Activated B cell treated with CpG ODN at 0.5 μM for 24 hours (primary cell): ENCODE measurements at regions not wholly inside any gene's neighbourhood (a gene's known extent, or its start where the extent isn't known, plus 50 kb on each side); places are given as distances from the start of the nearest gene placed in this dataset.

Experiments used
- ATAC-seq: fragments of 200-7000 bp; cut with Tn5 transposase; one replicate; pipeline ENCODE4 v1.10.0; 2021; ENCODE audit warnings: low read depth, mild to moderate bottlenecking, moderate library complexity
- CTCF ChIA-PET: fragments of 350-600 bp; sonication (Branson Sonifier 250); formaldehyde crosslinking; loops from one replicate; lab custom pipeline; 2021; ENCODE audit warnings: antibody characterized with exemption; lab: Charles Lee
- POLR2A ChIA-PET: fragments of 350-600 bp; sonication (Branson Sonifier 250); formaldehyde crosslinking; loops from one replicate; lab custom pipeline; 2021; ENCODE audit warnings: antibody characterized with exemption; lab: Charles Lee
- DNase-seq: peaks from one replicate; pipeline ENCODE4 v3.0.0; 2022
- H3K27ac Mint-ChIP-seq: one replicate; pipeline ENCODE4 v1.8.0; 2020; ENCODE audit warnings: mixed read lengths
- H3K27me3 Mint-ChIP-seq: one replicate; pipeline ENCODE4 v1.8.0; 2021; ENCODE audit warnings: mixed read lengths
- H3K36me3 Mint-ChIP-seq: one replicate; pipeline ENCODE4 v1.8.0; 2021; ENCODE audit warnings: low read depth, mixed read lengths
- H3K4me1 Mint-ChIP-seq: one replicate; pipeline ENCODE4 v1.8.0; 2021; ENCODE audit warnings: mixed read lengths
- H3K4me3 Mint-ChIP-seq: one replicate; pipeline ENCODE4 v1.8.0; 2020; ENCODE audit warnings: mild to moderate bottlenecking, mixed read lengths
- H3K9me3 Mint-ChIP-seq: one replicate; pipeline ENCODE4 v1.8.0; 2020; ENCODE audit warnings: mixed read lengths
- CTCF ChIP-seq: fragments of 200-600 bp; IDR thresholded peaks from one replicate; pipeline ENCODE4 v1.8.0; 2022; ENCODE audit warnings: antibody characterized with exemption, mild to moderate bottlenecking
- intact Hi-C: fragments of 100-400 bp; cut with micrococcal nuclease; formaldehyde crosslinking; loops from one replicate; pipeline ENCODE4 v1.15.1; 2024

GRCh38 chr10:96772196-96772595 is 51.9 kb upstream of the PIK3AP1 start:
- peaks cover 5% of the 10 kb centered on the region for H3K4me1 Mint-ChIP-seq
- H3K27me3 Mint-ChIP-seq, result no peaks in the 10 kb centered on the region
- peaks cover 6% of the 10 kb centered on the region for H3K9me3 Mint-ChIP-seq
- no peak for TF ChIP-seq CTCF
- DNase-seq, result no peak
- no peak overlapping the region for H3K27ac Mint-ChIP-seq
- ChIA-PET CTCF (interaction anchor here (0.9 kb wide), 1 partner anchor 55 kb away, joined by 3 read pairs; no protein-coding TSS in a partner anchor), POLR2A (no interaction called here)
- no peak for ATAC-seq
- intact Hi-C loops, result no loop called here
- no peak overlapping the region for H3K4me3 Mint-ChIP-seq
- no peaks in the 10 kb centered on the region for H3K36me3 Mint-ChIP-seq

GRCh38 chr10:96770987-96771386 is 50.7 kb upstream of the PIK3AP1 start:
- peaks cover 11% of the 10 kb centered on the region for H3K4me1 Mint-ChIP-seq
- no peak for DNase-seq
- H3K27ac Mint-ChIP-seq, result no peak overlapping the region
- intact Hi-C loops, result no loop called here
- POLR2A ChIA-PET, result interaction anchor here (1.1 kb wide), 1 partner anchor 18 kb away, joined by 4 read pairs; no protein-coding TSS in a partner anchor
- no peaks in the 10 kb centered on the region for H3K36me3 Mint-ChIP-seq
- H3K9me3 Mint-ChIP-seq, result peaks cover 6% of the 10 kb centered on the region
- H3K4me3 Mint-ChIP-seq, result no peak overlapping the region
- CTCF ChIA-PET, result interaction anchor here (0.7 to 2.2 kb wide), 2 partner anchors 18 to 254 kb away, joined by 3 to 6 read pairs; no protein-coding TSS in a partner anchor
- no peaks in the 10 kb centered on the region for H3K27me3 Mint-ChIP-seq
- TF ChIP-seq CTCF, result no peak
- ATAC-seq, result no peak
